ENCODE measurements at regions not wholly inside any gene's neighbourhood (a gene's known extent, or its start where the extent isn't known, plus 50 kb on each side); places are given as distances from the start of the nearest gene placed in this dataset.
"Not testable (repeated sequence)": the region's sequence is repeated elsewhere in the genome, so short reads cannot be mapped to it uniquely, and the experiment has no call there.

DNA sequence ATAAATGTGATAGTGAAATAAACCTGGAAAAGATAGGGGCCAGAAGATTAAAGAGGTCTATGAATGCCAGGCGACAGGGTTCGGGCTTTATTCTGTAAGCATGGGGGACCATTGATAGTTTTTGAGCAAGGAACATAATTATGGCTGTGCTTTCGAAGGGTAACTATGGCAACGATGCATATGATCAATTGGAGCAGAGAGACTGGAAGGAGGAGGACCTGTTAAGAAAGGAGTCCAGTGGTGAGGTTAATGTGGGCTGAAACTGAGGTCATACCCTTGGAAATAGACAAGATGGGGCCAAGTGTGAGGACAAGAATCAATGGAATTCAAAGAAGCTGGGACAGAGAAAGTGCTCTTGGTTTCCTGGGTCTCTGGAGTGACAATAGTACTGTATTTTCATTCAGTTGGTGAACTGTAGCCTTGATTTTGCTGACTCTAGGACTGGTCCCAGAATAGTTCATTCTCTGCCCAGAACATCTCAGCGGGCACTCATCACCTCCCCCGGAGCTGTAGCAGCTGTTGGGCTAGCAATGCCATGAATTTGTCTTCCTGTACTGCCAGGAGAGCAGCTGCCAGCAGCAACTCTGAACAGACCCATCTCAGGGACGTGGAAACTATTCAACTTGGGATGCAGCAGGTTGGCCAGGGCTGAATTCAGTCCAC, 108.4 kb downstream of the SRGAP2 start:
- TF ChIP-seq, protein P1, sequence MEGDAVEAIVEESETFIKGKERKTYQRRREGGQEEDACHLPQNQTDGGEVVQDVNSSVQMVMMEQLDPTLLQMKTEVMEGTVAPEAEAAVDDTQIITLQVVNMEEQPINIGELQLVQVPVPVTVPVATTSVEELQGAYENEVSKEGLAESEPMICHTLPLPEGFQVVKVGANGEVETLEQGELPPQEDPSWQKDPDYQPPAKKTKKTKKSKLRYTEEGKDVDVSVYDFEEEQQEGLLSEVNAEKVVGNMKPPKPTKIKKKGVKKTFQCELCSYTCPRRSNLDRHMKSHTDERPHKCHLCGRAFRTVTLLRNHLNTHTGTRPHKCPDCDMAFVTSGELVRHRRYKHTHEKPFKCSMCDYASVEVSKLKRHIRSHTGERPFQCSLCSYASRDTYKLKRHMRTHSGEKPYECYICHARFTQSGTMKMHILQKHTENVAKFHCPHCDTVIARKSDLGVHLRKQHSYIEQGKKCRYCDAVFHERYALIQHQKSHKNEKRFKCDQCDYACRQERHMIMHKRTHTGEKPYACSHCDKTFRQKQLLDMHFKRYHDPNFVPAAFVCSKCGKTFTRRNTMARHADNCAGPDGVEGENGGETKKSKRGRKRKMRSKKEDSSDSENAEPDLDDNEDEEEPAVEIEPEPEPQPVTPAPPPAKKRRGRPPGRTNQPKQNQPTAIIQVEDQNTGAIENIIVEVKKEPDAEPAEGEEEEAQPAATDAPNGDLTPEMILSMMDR (conservative IDR thresholded peaks at IDR 0.05 in 1 of 2, IDR thresholded peaks at IDR 0.05 in 1 of 2; ENCODE audit: low read depth in 1 of 2, low read length in 2 of 2): not testable (repeated sequence)
- TF ChIP-seq EZH2 (IDR thresholded peaks at IDR 0.05; ENCODE audit: low read length, missing control alignments): not testable (repeated sequence)
